ENCODE measurements at regions not wholly inside any gene's neighbourhood (a gene's known extent, or its start where the extent isn't known, plus 50 kb on each side); places are given as distances from the start of the nearest gene placed in this dataset.

DNA sequence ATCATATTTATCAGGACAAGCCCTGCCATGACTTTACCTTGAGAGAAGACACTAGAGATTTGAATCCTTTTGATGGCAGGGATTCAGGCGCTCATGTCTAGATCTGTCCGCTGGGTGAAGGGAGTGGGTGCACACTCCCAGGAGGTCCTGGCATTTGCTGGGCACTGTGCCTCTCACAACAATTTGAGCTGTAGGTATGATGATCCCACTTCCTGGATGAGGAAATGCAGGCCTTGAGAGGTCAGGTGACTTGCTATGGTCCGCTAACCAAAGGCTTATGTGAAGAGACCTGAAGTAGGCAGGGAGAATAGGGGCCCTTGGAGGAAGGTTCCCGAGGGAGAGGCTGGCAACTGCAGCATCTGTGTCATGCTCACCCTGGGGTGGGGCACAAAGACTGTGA lies 206.1 kb downstream of the HAUS1 start:
- Histone ChIP-seq H3K23ac (ENCODE audit: insufficient read length) (no peak overlapping the region), H3K4me3 (ENCODE audit: extremely low read depth in 1 of 4, insufficient read depth in 2 of 4, low read depth in 3 of 4, low read length in 4 of 4) (no peak overlapping the region), H4K8ac (ENCODE audit: extremely low read depth, insufficient read depth, low read length) (no peak overlapping the region), H2BK12ac (ENCODE audit: low read depth, low read length) (no peak overlapping the region), H3K9ac (replicated peaks in 1 of 4; ENCODE audit: extremely low read depth in 1 of 4, low read depth in 3 of 4, low read length in 3 of 4) (no peak overlapping the region), H3K56ac (replicated peaks; ENCODE audit: insufficient read length, low read depth, low read length) (no peak overlapping the region), H3K14ac (ENCODE audit: insufficient read length) (no peak overlapping the region), H4K5ac (ENCODE audit: insufficient read length, low read depth, low read length) (no peak overlapping the region), H3K79me2 (ENCODE audit: control insufficient read depth in 1 of 2, insufficient read depth in 2 of 2, low read length in 2 of 2) (no peaks in the 10 kb centered on the region), H2BK5ac (ENCODE audit: low read depth, low read length) (no peak overlapping the region), H2BK15ac (ENCODE audit: low read length) (no peak overlapping the region), H4K91ac (replicated peaks; ENCODE audit: insufficient read length, low read length) (no peak overlapping the region), H2AFZ (ENCODE audit: low read length) (no peak overlapping the region), H2BK20ac (ENCODE audit: low read length) (no peak overlapping the region), H3K36me3 (ENCODE audit: control insufficient read depth in 2 of 4, insufficient read depth in 4 of 4, low read length in 3 of 4) (no peaks in the 10 kb centered on the region), H3K23me2 (ENCODE audit: low read depth, low read length) (no peaks in the 10 kb centered on the region), H3K27me3 (replicated peaks in 1 of 4; ENCODE audit: control insufficient read depth in 3 of 4, extremely low read depth in 1 of 4, insufficient read depth in 3 of 4, low read length in 3 of 4) (no peaks in the 10 kb centered on the region; a peak in 1 of 7 replicates), H2AK5ac (ENCODE audit: low read depth, low read length) (no peak overlapping the region), H3K4ac (replicated peaks; ENCODE audit: insufficient read length, low read depth, low read length) (no peak overlapping the region), H3K4me2 (ENCODE audit: insufficient read depth in 1 of 2, low read depth in 2 of 2, low read length in 2 of 2) (no peak overlapping the region), H3K79me1 (ENCODE audit: low read depth, low read length) (no peaks in the 10 kb centered on the region), H3K4me1 (replicated peaks in 1 of 4; ENCODE audit: control insufficient read depth in 3 of 4, insufficient read depth in 4 of 4, low read length in 3 of 4) (peaks cover 0 to 8% (median 0%) of the 10 kb centered on the region in 4 experiments; a peak in 2 of 7 replicates), H3K9me3 (ENCODE audit: insufficient read depth in 2 of 2, low read depth in 1 of 2, low read length in 1 of 2) (no peaks in the 10 kb centered on the region; a peak in 1 of 4 replicates), H4K20me1 (replicated peaks in 1 of 2; ENCODE audit: control insufficient read depth in 1 of 2, insufficient read depth in 2 of 2, low read length in 2 of 2) (no peaks in the 10 kb centered on the region), H3K18ac (ENCODE audit: extremely low read depth, low read length) (peak overlapping the region; percentile 73; the same call in 1 of the 2 replicates), H2BK120ac (replicated peaks; ENCODE audit: low read depth, low read length) (no peak overlapping the region), H3K27ac (ENCODE audit: low read depth, low read length) (no peak overlapping the region)
- ChIA-PET POLR2A (ENCODE audit: partially characterized antibody) (interaction anchor here (0.9 to 1.0 kb wide), 2 partner anchors 31 to 118 kb away, joined by 3 read pairs; no protein-coding TSS in a partner anchor), CTCF (ENCODE audit: partially characterized antibody) (interaction anchor here (0.9 to 2.2 kb wide), 6 partner anchors 11 to 83 kb away, joined by 3 to 18 read pairs (median 4); no protein-coding TSS in a partner anchor)
- DNase-seq (ENCODE audit: low read depth in 1 of 2, low spot score in 2 of 2) (no peak), FAIRE-seq (no peak)
- TF ChIP-seq RFX5 (IDR thresholded peaks at IDR 0.05; ENCODE audit: borderline replicate concordance, low read depth, low read length) (no peak), FOSL1 (IDR thresholded peaks at IDR 0.05; ENCODE audit: insufficient read depth, low read depth, low read length) (no peak)
- WGBS, 2 experiments (ENCODE audit: extremely low coverage in 1 of 2, insufficient coverage in 1 of 2, insufficient read length in 1 of 2, insufficient replicate concordance in 2 of 2, low coverage in 1 of 2, low lambda C conversion rate in 2 of 2, missing lambda C conversion rate in 1 of 2): 87% methylated on average over 4 of the region's 4 CpGs; no CpG with 5 or more reads in 1 of the 2 experiments

All from H1 (cell line).